ENCODE measurements at regions not wholly inside any gene's neighbourhood (a gene's known extent, or its start where the extent isn't known, plus 50 kb on each side); places are given as distances from the start of the nearest gene placed in this dataset.
"Not testable (repeated sequence)": the region's sequence is repeated elsewhere in the genome, so short reads cannot be mapped to it uniquely, and the experiment has no call there.

DNA sequence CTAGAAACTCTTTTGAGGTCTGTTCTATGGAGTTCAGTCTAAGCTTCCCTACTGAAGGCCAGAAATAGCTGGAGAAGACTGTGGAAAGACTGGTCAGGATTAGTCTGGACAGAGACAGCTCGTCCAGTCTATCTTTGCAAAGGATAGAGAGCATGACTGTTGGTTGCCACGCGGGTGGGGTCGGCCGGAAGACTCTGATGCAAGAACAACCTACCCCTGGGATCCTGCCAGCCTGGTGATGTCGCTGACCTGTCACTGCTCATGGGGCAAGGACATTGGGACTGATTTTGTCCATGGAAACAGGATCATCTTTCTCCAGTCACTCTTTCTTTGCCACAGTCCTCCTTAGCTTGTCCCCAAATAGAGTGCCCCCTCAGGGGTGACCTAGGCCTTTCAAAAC lies 337.6 kb upstream of the NPSR1 start:
- in situ Hi-C loops (cut with HindIII; ENCODE audit: low pct_ligation_motif_present, low pct_unique_long_range_greater_than_20kb, low sequenced_read_pairs), result no loop called here
- DNase-seq, result no peak

DNA sequence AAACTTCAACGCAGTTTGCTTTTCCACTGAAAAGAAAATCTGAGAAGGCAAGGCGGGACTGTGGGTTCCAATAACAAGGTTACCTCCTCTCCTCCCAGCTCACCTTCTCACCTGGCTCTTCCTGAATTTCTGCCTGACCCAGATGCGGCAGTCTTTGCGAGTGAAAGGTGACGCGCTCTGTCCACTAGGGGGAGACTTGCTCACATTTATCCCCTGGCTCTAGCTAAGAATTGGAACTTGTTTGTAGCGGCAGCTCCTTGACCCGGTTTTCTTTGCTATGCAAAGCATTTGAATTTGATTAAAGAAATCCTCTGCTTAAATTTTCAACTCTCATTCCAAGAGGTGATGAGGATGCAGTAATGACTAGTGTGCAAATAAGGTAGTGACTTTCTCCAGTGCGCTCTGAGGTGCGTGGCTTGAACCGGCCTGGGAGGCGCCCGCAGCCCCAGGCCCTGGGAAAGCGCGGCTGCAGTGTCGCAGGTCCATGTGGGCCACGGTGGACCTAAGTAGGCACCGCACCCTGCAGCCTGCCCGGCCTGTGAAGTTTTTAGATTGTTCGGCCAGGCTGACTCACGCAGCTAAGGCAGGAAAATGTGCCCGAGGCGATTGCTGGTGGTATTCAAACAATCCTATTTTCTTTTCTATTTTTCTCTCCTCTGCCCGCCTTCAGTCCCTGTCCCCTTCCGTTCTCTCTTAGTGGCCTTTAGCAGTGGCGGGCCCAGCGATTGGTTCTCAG lies 336.9 kb upstream of the NPSR1 start:
- in situ Hi-C loops (cut with HindIII; ENCODE audit: low pct_ligation_motif_present, low pct_unique_long_range_greater_than_20kb, low sequenced_read_pairs), result no loop called here
- peak; percentile 74 for DNase-seq

DNA sequence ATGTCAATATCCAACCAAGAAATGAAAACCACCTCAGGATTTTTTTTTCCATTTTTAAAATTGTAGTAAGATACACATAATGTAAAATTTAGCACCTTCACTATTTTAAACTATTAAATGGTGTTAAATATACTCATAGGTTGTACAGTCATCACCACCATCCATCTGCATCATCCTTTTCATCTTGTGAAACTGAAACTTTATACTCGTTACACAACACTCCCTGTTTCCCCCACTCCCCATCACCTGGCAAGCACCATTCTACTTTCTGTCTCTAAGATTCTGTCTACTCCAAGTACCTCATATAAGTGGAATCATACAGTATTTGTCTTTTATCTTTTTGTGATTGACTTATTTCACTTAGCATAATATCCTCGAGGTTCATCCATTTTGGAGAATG lies 335.2 kb upstream of the NPSR1 start:
- DNase-seq, result no peak
- in situ Hi-C loops (cut with HindIII; ENCODE audit: low pct_ligation_motif_present, low pct_unique_long_range_greater_than_20kb, low sequenced_read_pairs), result no loop called here

- DNase-seq, result no peak
- in situ Hi-C loops (cut with HindIII; ENCODE audit: low pct_ligation_motif_present, low pct_unique_long_range_greater_than_20kb, low sequenced_read_pairs), result no loop called here
Observed at GRCh38 chr7:34327681-34328080, 330.3 kb upstream of the NPSR1 start.

DNA sequence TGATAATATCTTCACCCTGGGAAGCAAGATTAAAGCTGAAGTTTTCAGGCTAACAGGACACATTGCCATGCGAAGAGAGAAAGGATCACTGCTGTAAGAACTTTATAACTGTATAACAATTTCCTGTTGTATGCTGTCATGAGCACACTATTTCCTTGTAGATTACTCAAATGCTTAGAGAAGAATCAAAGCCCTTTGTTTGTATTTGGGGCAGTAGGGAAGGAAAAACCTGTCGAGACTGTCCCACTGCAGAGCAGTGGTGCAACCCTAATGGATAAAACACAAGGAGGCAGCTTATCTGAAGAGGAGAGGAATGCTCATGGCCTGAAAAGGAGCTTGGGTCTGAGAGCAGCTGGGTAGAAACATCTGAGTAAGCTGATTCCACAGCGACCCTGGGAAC lies 327.7 kb upstream of the NPSR1 start:
- DNase-seq, result no peak
- in situ Hi-C loops (cut with HindIII; ENCODE audit: low pct_ligation_motif_present, low pct_unique_long_range_greater_than_20kb, low sequenced_read_pairs), result no loop called here

DNA sequence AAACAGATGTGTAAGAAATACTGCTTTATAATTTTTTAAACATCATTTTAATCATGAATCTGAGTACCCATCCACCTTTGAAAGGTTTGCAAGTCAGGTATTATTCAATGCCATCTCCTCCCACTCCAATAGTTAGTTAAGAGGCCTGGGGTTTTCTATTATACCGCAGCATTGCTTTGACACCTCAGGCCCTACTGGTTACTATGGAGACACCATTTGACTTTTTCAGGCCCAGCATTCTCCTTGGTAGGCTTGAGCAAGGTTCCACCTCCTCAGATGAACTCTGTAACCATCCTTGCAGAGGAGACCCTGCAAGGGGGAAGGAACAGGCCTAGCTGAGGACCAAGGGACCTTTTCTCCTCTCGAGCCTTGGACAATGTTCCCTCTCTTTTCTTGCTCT lies 326.9 kb upstream of the NPSR1 start:
- no peak for DNase-seq
- in situ Hi-C loops (cut with HindIII; ENCODE audit: low pct_ligation_motif_present, low pct_unique_long_range_greater_than_20kb, low sequenced_read_pairs), result no loop called here

- DNase-seq, result no peak
- in situ Hi-C loops (cut with HindIII; ENCODE audit: low pct_ligation_motif_present, low pct_unique_long_range_greater_than_20kb, low sequenced_read_pairs), result no loop called here
Observed at GRCh38 chr7:34332006-34332405, 326.0 kb upstream of the NPSR1 start.

GRCh38 chr7:34333184-34333583 lies 324.8 kb upstream of the NPSR1 start:
- DNase-seq, result no peak
- in situ Hi-C loops (cut with HindIII; ENCODE audit: low pct_ligation_motif_present, low pct_unique_long_range_greater_than_20kb, low sequenced_read_pairs), result no loop called here

GRCh38 chr7:34333925-34334324 lies 324.1 kb upstream of the NPSR1 start:
- DNase-seq, result no peak
- in situ Hi-C loops (cut with HindIII; ENCODE audit: low pct_ligation_motif_present, low pct_unique_long_range_greater_than_20kb, low sequenced_read_pairs), result no loop called here

- DNase-seq, result no peak
- in situ Hi-C loops (cut with HindIII; ENCODE audit: low pct_ligation_motif_present, low pct_unique_long_range_greater_than_20kb, low sequenced_read_pairs), result no loop called here
Observed at GRCh38 chr7:34337163-34337562, 320.9 kb upstream of the NPSR1 start.

GRCh38 chr7:34338961-34339526 lies 319.0 kb upstream of the NPSR1 start:
- in situ Hi-C loops (cut with HindIII; ENCODE audit: low pct_ligation_motif_present, low pct_unique_long_range_greater_than_20kb, low sequenced_read_pairs), result no loop called here
- no peak for DNase-seq

GRCh38 chr7:34341326-34341725 lies 316.7 kb upstream of the NPSR1 start:
- in situ Hi-C loops (cut with HindIII; ENCODE audit: low pct_ligation_motif_present, low pct_unique_long_range_greater_than_20kb, low sequenced_read_pairs), result no loop called here
- no peak for DNase-seq

GRCh38 chr7:34342387-34342786 lies 315.6 kb upstream of the NPSR1 start:
- in situ Hi-C loops (cut with HindIII; ENCODE audit: low pct_ligation_motif_present, low pct_unique_long_range_greater_than_20kb, low sequenced_read_pairs), result no loop called here
- DNase-seq, result no peak

DNA sequence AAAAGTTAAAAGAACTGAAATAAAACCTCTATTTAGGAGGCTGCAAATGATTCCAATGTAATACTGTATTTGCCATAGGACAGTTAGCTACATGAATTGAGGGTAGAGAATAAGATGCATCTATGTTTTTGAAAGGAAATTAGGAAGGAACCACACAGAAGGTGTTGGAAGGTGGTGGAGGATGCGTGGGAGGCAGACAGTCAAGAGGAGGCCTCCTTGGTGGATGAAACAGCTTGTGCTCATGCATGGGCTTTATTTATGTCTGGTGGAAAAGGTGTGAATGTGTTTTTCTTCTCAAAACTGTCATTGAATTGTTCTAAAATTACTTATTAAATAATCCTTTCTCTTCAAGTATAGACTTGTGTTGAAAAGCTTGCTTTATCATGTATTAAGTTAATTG lies 314.4 kb upstream of the NPSR1 start:
- in situ Hi-C loops (cut with HindIII; ENCODE audit: low pct_ligation_motif_present, low pct_unique_long_range_greater_than_20kb, low sequenced_read_pairs), result no loop called here
- no peak for DNase-seq

DNA sequence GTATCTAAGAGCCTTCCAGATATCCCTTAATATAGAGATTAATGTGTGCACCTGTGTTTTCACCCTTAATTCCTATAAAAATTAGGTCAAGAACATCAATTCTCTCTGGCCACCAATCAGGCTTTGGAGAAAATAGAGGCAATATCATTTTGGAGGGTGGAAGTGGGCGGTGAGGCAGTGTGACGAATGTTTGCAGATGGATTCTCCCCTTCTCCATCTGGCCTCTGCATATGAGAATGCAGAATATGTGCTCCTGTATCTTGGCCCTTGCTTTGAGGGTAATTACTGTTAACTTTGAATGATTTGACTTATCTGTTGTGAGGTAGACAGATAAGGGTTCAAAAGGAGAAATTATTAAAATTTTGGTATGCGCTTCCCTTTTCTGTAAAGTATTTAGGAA lies 304.0 kb upstream of the NPSR1 start:
- no peak for DNase-seq
- in situ Hi-C loops (cut with HindIII; ENCODE audit: low pct_ligation_motif_present, low pct_unique_long_range_greater_than_20kb, low sequenced_read_pairs), result no loop called here

GRCh38 chr7:34354899-34355298 lies 303.1 kb upstream of the NPSR1 start:
- in situ Hi-C loops (cut with HindIII; ENCODE audit: low pct_ligation_motif_present, low pct_unique_long_range_greater_than_20kb, low sequenced_read_pairs), result no loop called here
- no peak for DNase-seq

- in situ Hi-C loops (cut with HindIII; ENCODE audit: low pct_ligation_motif_present, low pct_unique_long_range_greater_than_20kb, low sequenced_read_pairs), result no loop called here
- DNase-seq, result no peak
Observed at GRCh38 chr7:34357068-34357467, 300.9 kb upstream of the NPSR1 start.

- in situ Hi-C loops (cut with HindIII; ENCODE audit: low pct_ligation_motif_present, low pct_unique_long_range_greater_than_20kb, low sequenced_read_pairs), result no loop called here
Observed at GRCh38 chr7:34357946-34358345, 300.1 kb upstream of the NPSR1 start.

DNA sequence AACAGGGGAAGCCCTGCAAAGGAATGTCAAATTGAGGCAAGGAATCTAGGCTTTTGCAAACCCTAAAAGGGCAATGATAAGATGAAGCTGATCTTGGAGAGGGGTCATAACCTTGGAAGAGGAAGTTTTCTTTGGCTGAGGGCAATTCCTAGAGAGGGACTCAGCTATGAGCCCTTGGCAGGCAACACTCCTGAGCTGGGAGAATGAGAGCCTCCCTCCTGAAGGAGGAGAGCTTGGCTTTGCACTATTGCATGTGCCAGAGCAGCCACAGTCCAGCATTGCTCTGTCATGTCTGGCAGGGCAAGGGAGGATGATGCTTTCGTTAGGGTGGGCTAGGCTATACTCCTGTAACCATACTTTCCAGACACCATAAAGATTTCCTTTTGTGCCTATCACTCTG lies 299.4 kb upstream of the NPSR1 start:
- DNase-seq; in situ Hi-C loops (cut with HindIII; ENCODE audit: low pct_ligation_motif_present, low pct_unique_long_range_greater_than_20kb, low sequenced_read_pairs): not testable (repeated sequence)

More at GRCh38 chr7:34357946-34358345, 300.1 kb upstream of the NPSR1 start:
- no peak for DNase-seq

DNA sequence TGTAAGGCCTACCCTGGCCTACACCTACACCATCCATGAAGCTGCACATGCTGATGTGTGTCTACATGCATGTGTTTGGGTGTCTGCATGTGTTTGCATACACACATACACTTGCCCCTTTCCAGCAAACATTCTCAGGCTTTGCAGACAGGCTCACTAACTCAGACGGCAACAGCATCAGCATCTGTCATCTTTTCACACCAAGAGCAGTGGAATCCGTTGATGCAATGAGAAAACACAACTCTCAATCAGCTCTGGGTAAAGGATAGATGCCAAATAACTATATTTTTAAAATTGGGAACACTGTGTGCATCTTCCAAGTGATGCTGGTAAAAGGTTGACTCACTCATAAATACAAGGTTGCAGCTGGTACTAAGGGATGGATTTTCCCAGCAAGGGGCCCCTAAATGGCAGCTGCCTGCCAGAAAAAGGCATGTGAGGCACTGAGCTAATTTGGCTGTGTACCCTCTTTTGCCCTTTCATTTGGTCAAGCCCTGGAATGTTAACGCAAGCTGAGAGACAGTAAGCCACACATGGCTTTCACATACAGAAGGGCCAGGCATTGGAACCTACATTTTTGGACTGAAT lies 296.3 kb upstream of the NPSR1 start:
- in situ Hi-C loops (cut with HindIII; ENCODE audit: low pct_ligation_motif_present, low pct_unique_long_range_greater_than_20kb, low sequenced_read_pairs), result no loop called here
- DNase-seq, result no peak
